ENCODE measurements at regions not wholly inside any gene's neighbourhood (a gene's known extent, or its start where the extent isn't known, plus 50 kb on each side); places are given as distances from the start of the nearest gene placed in this dataset.
"Not testable (repeated sequence)": the region's sequence is repeated elsewhere in the genome, so short reads cannot be mapped to it uniquely, and the experiment has no call there.

GRCh38 chr13:69264362-69265334, 843.0 kb upstream of the ATXN8OS start:
- DNase-seq = no peak

- DNase-seq = no peak
Observed at GRCh38 chr13:69243366-69243765, 864.3 kb upstream of the ATXN8OS start.

GRCh38 chr13:69234171-69234570, 873.5 kb upstream of the ATXN8OS start:
- no peak for DNase-seq

- no peak for DNase-seq
Observed at GRCh38 chr13:69226427-69226826, 881.2 kb upstream of the ATXN8OS start.

GRCh38 chr13:69221633-69222498, 885.8 kb upstream of the ATXN8OS start:
- DNase-seq = not testable (repeated sequence)

GRCh38 chr13:69213396-69213795, 894.2 kb upstream of the ATXN8OS start:
- no peak for DNase-seq

- DNase-seq = no peak
Observed at GRCh38 chr13:69204620-69205019, 903.0 kb upstream of the ATXN8OS start.

- no peak for DNase-seq
Observed at GRCh38 chr13:69202996-69203395, 904.6 kb upstream of the ATXN8OS start.

- DNase-seq = no peak
Observed at GRCh38 chr13:69199664-69200063, 908.0 kb upstream of the ATXN8OS start.

- DNase-seq = no peak
Observed at GRCh38 chr13:69198706-69199105, 908.9 kb upstream of the ATXN8OS start.

- no peak for DNase-seq
Observed at GRCh38 chr13:69194130-69194529, 913.5 kb upstream of the ATXN8OS start.

- no peak for DNase-seq
Observed at GRCh38 chr13:69180034-69180433, 927.6 kb upstream of the ATXN8OS start.

- no peak for DNase-seq
Observed at GRCh38 chr13:69178000-69178399, 929.6 kb upstream of the ATXN8OS start.

GRCh38 chr13:69168436-69168835, 939.2 kb upstream of the ATXN8OS start:
- no peak for DNase-seq

GRCh38 chr13:69155136-69155535, 952.5 kb upstream of the ATXN8OS start:
- DNase-seq = no peak

GRCh38 chr13:69142101-69142500, 965.5 kb upstream of the ATXN8OS start:
- no peak for DNase-seq

GRCh38 chr13:69124996-69125395, 982.6 kb upstream of the ATXN8OS start:
- no peak for DNase-seq

- DNase-seq = no peak
Observed at GRCh38 chr13:69109891-69110525, 997.6 kb upstream of the ATXN8OS start.

GRCh38 chr13:69108486-69108885, 999.1 kb upstream of the ATXN8OS start:
- DNase-seq = no peak

GRCh38 chr13:69107436-69107835, 1000.2 kb upstream of the ATXN8OS start:
- DNase-seq = no peak

- DNase-seq = no peak
Observed at GRCh38 chr13:69101841-69102240, 1005.8 kb upstream of the ATXN8OS start.

GRCh38 chr13:69094485-69094884, 1013.1 kb upstream of the ATXN8OS start:
- DNase-seq = no peak
